Choroid plexus epithelial cell (primary cell): ENCODE measurements at regions not wholly inside any gene's neighbourhood (a gene's known extent, or its start where the extent isn't known, plus 50 kb on each side); places are given as distances from the start of the nearest gene placed in this dataset.
"Not testable (repeated sequence)": the region's sequence is repeated elsewhere in the genome, so short reads cannot be mapped to it uniquely, and the experiment has no call there.

ENCODE experiments used
- DNase-seq: peaks from one replicate; pipeline ENCODE4 v3.0.0-alpha.2; 2010; ENCODE audit warnings: low read depth
- H3K4me3 ChIP-seq: 2 replicates; pipeline ENCODE4 v1.5.1; 2011; ENCODE audit warnings: low read depth, mild to moderate bottlenecking, control low read depth, low read length, moderate library complexity
- TF ChIP-seq, protein P1 (sequence below): conservative IDR thresholded peaks from 2 replicates; pipeline ENCODE4 v1.5.1; 2011; ENCODE audit warnings: low read depth, mild to moderate bottlenecking, control low read depth, inconsistent platforms, low read length, moderate library complexity

DNA sequence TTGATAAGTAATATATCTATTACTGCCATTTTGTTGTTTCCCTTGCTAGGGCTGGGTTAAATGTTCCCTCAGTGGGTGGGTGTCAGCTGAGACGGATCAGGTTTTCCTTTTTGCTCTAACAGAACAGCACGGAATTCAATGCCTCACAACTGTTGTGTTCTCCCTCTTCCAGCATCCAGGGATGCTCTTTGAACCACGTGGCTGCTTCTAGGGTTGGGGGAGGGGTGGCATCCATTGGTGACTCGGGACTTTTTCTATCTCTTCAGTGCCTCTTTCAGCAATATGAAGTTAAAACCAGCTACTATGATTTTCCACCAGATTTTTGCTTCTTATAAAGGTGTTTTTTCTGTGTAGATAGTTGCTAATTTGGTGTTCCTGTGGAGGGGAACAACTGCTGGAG is 884.9 kb upstream of the FOXG1 start:
- no peak overlapping the region for H3K4me3 ChIP-seq
- no peak for DNase-seq
- TF ChIP-seq, protein P1, sequence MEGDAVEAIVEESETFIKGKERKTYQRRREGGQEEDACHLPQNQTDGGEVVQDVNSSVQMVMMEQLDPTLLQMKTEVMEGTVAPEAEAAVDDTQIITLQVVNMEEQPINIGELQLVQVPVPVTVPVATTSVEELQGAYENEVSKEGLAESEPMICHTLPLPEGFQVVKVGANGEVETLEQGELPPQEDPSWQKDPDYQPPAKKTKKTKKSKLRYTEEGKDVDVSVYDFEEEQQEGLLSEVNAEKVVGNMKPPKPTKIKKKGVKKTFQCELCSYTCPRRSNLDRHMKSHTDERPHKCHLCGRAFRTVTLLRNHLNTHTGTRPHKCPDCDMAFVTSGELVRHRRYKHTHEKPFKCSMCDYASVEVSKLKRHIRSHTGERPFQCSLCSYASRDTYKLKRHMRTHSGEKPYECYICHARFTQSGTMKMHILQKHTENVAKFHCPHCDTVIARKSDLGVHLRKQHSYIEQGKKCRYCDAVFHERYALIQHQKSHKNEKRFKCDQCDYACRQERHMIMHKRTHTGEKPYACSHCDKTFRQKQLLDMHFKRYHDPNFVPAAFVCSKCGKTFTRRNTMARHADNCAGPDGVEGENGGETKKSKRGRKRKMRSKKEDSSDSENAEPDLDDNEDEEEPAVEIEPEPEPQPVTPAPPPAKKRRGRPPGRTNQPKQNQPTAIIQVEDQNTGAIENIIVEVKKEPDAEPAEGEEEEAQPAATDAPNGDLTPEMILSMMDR = no peak

- no peak for DNase-seq
- H3K4me3 ChIP-seq = no peak overlapping the region
- TF ChIP-seq, protein P1 = no peak
Measured at GRCh38 chr14:27886256-27886655, 880.3 kb upstream of the FOXG1 start.

GRCh38 chr14:27890259-27890658 is 876.3 kb upstream of the FOXG1 start:
- no peak for DNase-seq
- TF ChIP-seq, protein P1 = no peak
- no peak overlapping the region for H3K4me3 ChIP-seq

GRCh38 chr14:27908484-27908883 is 858.1 kb upstream of the FOXG1 start:
- not testable (repeated sequence) for H3K4me3 ChIP-seq, DNase-seq

- H3K4me3 ChIP-seq = no peak overlapping the region
- TF ChIP-seq, protein P1 = no peak
- no peak for DNase-seq
Measured at GRCh38 chr14:27916326-27916725, 850.3 kb upstream of the FOXG1 start.

GRCh38 chr14:27917896-27918295 is 848.7 kb upstream of the FOXG1 start:
- TF ChIP-seq, protein P1 = no peak
- no peak overlapping the region for H3K4me3 ChIP-seq

DNA sequence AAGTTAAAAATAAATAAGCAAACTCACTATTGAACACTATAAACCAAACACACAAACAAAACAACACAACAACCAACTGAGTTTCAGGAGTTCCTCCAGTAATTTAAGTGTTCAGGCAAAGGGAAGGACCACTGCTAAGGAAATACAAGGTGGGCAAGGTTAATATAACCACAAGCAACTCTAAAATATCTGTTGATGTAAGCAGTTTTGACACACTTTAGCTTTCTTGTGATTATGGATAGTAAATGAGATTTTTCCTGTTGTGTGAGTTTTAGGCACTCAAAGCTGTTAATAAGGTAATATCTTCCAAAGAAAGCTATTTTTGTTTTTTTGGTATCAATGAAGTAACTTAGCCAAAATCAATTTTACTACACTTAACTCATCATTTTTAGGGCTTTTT is 839.1 kb upstream of the FOXG1 start:
- TF ChIP-seq, protein P1 = no peak
- H3K4me3 ChIP-seq = no peak overlapping the region
- DNase-seq = no peak

More at GRCh38 chr14:27917896-27918295, 848.7 kb upstream of the FOXG1 start:
- no peak for DNase-seq

GRCh38 chr14:27929797-27930347 is 836.7 kb upstream of the FOXG1 start:
- TF ChIP-seq, protein P1 = no peak
- H3K4me3 ChIP-seq = no peak overlapping the region
- DNase-seq = no peak
